ENCODE measurements at regions not wholly inside any gene's neighbourhood (a gene's known extent, or its start where the extent isn't known, plus 50 kb on each side); places are given as distances from the start of the nearest gene placed in this dataset.
"Not testable (repeated sequence)": the region's sequence is repeated elsewhere in the genome, so short reads cannot be mapped to it uniquely, and the experiment has no call there.

- DNase-seq (ENCODE audit: low read depth in 3 of 3), result no peak
These were observed 119.0 kb upstream of the SLC38A4 start for GRCh38 chr12:46944771-46945170.

- DNase-seq (ENCODE audit: low read depth in 3 of 3), result no peak
These were observed 119.8 kb upstream of the SLC38A4 start for GRCh38 chr12:46945591-46945990.

- DNase-seq (ENCODE audit: low read depth in 3 of 3), result no peak
These were observed 120.3 kb upstream of the SLC38A4 start for GRCh38 chr12:46946137-46946536.

- no peak for DNase-seq (ENCODE audit: low read depth in 3 of 3)
These were observed 123.2 kb upstream of the SLC38A4 start for GRCh38 chr12:46948936-46949545.

- no peak for DNase-seq (ENCODE audit: low read depth in 3 of 3)
These were observed 124.3 kb upstream of the SLC38A4 start for GRCh38 chr12:46950094-46950493.

GRCh38 chr12:46952880-46953483 is 126.4 kb upstream of the PCED1B start:
- DNase-seq (ENCODE audit: low read depth in 3 of 3), result no peak

- no peak for DNase-seq (ENCODE audit: low read depth in 3 of 3)
These were observed 122.9 kb upstream of the PCED1B start for GRCh38 chr12:46956451-46957035.

GRCh38 chr12:46958053-46958452 is 121.4 kb upstream of the PCED1B start:
- no peak for DNase-seq (ENCODE audit: low read depth in 3 of 3)

GRCh38 chr12:46958599-46959290 is 120.7 kb upstream of the PCED1B start:
- no peak for DNase-seq (ENCODE audit: low read depth in 3 of 3)

- no peak for DNase-seq (ENCODE audit: low read depth in 3 of 3)
These were observed 119.9 kb upstream of the PCED1B start for GRCh38 chr12:46959502-46959901.

- no peak for DNase-seq (ENCODE audit: low read depth in 3 of 3)
These were observed 118.7 kb upstream of the PCED1B start for GRCh38 chr12:46960681-46961080.

- no peak for DNase-seq (ENCODE audit: low read depth in 3 of 3)
These were observed 116.2 kb upstream of the PCED1B start for GRCh38 chr12:46963191-46963590.

- no peak for DNase-seq (ENCODE audit: low read depth in 3 of 3)
These were observed 115.1 kb upstream of the PCED1B start for GRCh38 chr12:46963977-46964971.

GRCh38 chr12:46965137-46965536 is 114.3 kb upstream of the PCED1B start:
- no peak for DNase-seq (ENCODE audit: low read depth in 3 of 3)

- no peak for DNase-seq (ENCODE audit: low read depth in 3 of 3)
These were observed 113.5 kb upstream of the PCED1B start for GRCh38 chr12:46965880-46966279.

GRCh38 chr12:46970636-46971035 is 108.8 kb upstream of the PCED1B start:
- no peak for DNase-seq (ENCODE audit: low read depth in 3 of 3)

- DNase-seq (ENCODE audit: low read depth in 3 of 3), result not testable (repeated sequence)
These were observed 105.5 kb upstream of the PCED1B start for GRCh38 chr12:46973937-46974336.

GRCh38 chr12:46977871-46978375 is 101.5 kb upstream of the PCED1B start:
- DNase-seq (ENCODE audit: low read depth in 3 of 3), result no peak

GRCh38 chr12:46981622-46982021 is 97.8 kb upstream of the PCED1B start:
- no peak for DNase-seq (ENCODE audit: low read depth in 3 of 3)

GRCh38 chr12:46982629-46983392 is 96.6 kb upstream of the PCED1B start:
- no peak for DNase-seq (ENCODE audit: low read depth in 3 of 3)

GRCh38 chr12:46983393-46983793 is 96.0 kb upstream of the PCED1B start:
- no peak for DNase-seq (ENCODE audit: low read depth in 3 of 3)

Measured in stimulated activated CD4-positive, alpha-beta T cell treated with anti-CD3 and anti-CD28 coated beads, TNF-alpha, amount 100 ng/mL, for 48 hours (primary cell).